ENCODE measurements at regions not wholly inside any gene's neighbourhood (a gene's known extent, or its start where the extent isn't known, plus 50 kb on each side); places are given as distances from the start of the nearest gene placed in this dataset.

DNA sequence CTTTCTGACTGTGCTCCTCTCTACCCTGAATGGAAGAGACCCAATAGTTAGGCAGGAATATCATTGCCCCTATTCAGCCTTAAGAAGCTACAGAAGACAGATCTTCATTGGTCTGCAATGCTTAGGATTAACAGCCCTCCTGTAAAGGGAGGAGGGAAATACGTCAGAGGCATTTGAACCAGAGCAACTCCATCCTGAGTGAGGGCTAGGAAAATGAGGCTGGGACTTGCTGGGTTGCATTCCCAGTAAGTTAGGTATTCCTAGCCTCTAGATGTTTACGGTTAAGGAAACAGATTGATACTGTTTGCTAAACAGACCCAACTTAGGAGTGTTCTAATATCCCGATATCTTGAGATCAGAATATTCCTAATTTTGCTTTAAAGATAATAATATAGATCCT, 63.5 kb downstream of the PCDH18 start:
- H3K36me3 Mint-ChIP-seq (ENCODE audit: low read depth), result peaks cover 6% of the 10 kb centered on the region
- H3K4me3 Mint-ChIP-seq, result no peak overlapping the region
- TF ChIP-seq, protein P1, sequence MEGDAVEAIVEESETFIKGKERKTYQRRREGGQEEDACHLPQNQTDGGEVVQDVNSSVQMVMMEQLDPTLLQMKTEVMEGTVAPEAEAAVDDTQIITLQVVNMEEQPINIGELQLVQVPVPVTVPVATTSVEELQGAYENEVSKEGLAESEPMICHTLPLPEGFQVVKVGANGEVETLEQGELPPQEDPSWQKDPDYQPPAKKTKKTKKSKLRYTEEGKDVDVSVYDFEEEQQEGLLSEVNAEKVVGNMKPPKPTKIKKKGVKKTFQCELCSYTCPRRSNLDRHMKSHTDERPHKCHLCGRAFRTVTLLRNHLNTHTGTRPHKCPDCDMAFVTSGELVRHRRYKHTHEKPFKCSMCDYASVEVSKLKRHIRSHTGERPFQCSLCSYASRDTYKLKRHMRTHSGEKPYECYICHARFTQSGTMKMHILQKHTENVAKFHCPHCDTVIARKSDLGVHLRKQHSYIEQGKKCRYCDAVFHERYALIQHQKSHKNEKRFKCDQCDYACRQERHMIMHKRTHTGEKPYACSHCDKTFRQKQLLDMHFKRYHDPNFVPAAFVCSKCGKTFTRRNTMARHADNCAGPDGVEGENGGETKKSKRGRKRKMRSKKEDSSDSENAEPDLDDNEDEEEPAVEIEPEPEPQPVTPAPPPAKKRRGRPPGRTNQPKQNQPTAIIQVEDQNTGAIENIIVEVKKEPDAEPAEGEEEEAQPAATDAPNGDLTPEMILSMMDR (IDR thresholded peaks at IDR 0.05), result no peak
- DNase-seq, result no peak
- H3K27me3 Mint-ChIP-seq (ENCODE audit: low read depth, poor library complexity), result no peaks in the 10 kb centered on the region
- H3K27ac Mint-ChIP-seq, result no peak overlapping the region
- H3K4me1 Mint-ChIP-seq, result no peaks in the 10 kb centered on the region
- peaks cover 42% of the 10 kb centered on the region for H3K9me3 Mint-ChIP-seq

DNA sequence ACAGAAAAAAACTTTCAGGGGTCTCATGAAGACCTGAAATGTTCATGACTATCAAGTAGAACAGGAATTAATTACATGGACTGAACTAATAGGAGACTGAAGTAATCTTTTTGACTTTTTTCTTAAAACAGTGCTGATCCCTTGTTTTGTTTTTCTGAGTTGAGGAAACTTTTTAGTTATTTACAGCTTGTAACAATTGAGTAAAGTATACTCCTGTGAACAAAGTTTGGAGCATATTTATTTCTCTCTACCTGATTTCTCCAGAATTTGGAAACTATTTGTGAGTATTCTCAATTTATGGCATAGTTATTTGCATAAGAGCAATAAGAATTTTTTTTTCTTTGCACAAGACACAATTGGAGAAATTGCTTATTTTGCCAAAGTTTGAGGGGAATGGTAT, 64.8 kb downstream of the PCDH18 start:
- Mint-ChIP-seq H3K27me3 (ENCODE audit: low read depth, poor library complexity) (no peaks in the 10 kb centered on the region), H3K36me3 (ENCODE audit: low read depth) (peaks cover 8% of the 10 kb centered on the region), H3K27ac (no peak overlapping the region), H3K4me1 (no peaks in the 10 kb centered on the region), H3K4me3 (no peak overlapping the region), H3K9me3 (peaks cover 50% of the 10 kb centered on the region)
- TF ChIP-seq, protein P1 (IDR thresholded peaks at IDR 0.05), result no peak
- no peak for DNase-seq

DNA sequence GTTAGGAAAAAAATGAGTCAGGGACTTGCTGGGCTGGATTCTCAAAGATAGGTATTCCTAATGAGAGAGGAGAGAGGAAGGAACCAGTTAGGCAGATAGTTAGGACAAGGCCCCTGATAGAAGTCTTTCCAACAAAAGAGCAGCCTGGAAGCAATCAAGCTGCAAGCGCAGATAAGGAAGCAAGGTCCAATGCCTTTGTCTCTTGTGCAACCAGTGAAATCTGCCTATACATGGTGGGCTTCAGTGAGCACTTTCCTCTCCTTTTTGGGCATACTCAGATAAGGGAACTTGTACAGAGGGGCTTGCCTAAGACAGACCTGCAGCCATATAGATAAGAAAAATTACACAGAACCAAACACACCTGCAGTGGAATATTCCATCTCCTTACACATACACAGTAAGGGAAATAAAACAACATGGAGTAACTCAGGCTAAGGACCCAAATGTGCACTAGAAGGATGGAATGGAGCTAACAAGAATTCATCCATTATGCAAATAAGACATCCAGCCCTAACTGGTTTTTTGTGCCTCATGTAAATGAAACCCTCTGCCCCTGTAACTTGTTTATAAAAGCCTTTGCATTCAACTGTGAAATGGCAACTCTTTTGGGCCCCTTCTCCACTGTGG, 68.8 kb downstream of the PCDH18 start:
- Mint-ChIP-seq H3K9me3 (peaks cover 47% of the 10 kb centered on the region), H3K4me3 (no peak overlapping the region), H3K36me3 (ENCODE audit: low read depth) (peaks cover 8% of the 10 kb centered on the region), H3K4me1 (no peaks in the 10 kb centered on the region), H3K27me3 (ENCODE audit: low read depth, poor library complexity) (no peaks in the 10 kb centered on the region), H3K27ac (no peak overlapping the region)
- no peak for DNase-seq
- TF ChIP-seq, protein P1 (IDR thresholded peaks at IDR 0.05), result no peak

DNA sequence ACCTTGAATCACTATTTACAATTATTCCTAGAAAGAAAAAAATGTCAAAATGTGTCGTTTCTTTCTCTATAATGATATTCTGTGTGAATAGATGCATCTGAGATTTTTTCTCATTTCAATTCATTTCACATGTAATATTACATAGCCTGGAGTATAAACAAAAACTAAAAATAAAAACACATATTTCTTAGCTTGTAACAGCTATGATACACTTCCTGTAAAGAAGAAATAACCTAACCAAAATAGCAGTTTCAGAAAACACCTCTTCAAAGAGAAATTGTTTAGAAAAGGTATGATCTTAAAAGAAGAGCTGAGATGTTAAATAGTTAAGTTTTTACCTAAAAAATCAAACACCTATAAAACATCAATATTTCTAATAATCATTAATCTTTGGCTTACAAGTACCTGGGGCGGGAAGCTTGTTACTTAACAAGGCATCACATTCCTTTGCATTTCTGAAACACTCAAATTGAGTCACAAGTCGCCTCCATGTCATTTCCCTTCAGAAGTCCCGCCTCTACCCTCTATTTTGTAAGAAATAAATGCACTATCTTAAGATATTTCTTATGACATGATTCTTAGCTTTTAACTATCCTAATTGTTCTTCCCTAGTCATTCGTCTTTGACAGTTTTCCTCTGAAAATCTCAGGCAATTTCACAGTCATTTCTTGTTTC, 76.5 kb downstream of the PCDH18 start:
- H3K4me3 Mint-ChIP-seq, result no peak overlapping the region
- H3K4me1 Mint-ChIP-seq, result peaks cover 4% of the 10 kb centered on the region
- no peak for DNase-seq
- TF ChIP-seq, protein P1 (IDR thresholded peaks at IDR 0.05), result no peak
- H3K9me3 Mint-ChIP-seq, result peaks cover 6% of the 10 kb centered on the region
- no peak overlapping the region for H3K27ac Mint-ChIP-seq
- no peaks in the 10 kb centered on the region for H3K27me3 Mint-ChIP-seq (ENCODE audit: low read depth, poor library complexity)
- H3K36me3 Mint-ChIP-seq (ENCODE audit: low read depth), result no peaks in the 10 kb centered on the region

DNA sequence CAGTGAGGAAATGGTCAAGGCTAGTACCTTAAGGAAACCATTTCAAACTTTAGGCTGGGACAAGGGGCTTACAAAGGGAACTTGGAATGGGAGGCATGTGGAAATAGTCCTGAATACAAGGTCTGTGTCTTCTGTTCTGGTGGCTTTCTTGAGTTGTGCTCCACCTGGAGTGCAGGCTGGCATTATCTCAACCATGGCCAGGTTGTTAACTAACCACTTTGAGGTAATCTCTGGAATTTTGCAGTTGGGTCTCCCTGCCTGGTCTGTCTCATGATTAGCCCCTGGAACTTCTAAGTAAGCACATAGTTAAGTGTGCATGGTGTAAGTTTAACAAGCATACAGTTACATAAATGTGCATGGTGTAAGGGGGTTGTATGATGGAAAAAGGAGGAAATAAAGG, 77.5 kb downstream of the PCDH18 start:
- Mint-ChIP-seq H3K4me1 (peaks cover 4% of the 10 kb centered on the region), H3K27ac (no peak overlapping the region), H3K4me3 (no peak overlapping the region), H3K27me3 (ENCODE audit: low read depth, poor library complexity) (no peaks in the 10 kb centered on the region), H3K9me3 (peaks cover 6% of the 10 kb centered on the region), H3K36me3 (ENCODE audit: low read depth) (no peaks in the 10 kb centered on the region)
- no peak for DNase-seq
- TF ChIP-seq, protein P1 (IDR thresholded peaks at IDR 0.05), result no peak

DNA sequence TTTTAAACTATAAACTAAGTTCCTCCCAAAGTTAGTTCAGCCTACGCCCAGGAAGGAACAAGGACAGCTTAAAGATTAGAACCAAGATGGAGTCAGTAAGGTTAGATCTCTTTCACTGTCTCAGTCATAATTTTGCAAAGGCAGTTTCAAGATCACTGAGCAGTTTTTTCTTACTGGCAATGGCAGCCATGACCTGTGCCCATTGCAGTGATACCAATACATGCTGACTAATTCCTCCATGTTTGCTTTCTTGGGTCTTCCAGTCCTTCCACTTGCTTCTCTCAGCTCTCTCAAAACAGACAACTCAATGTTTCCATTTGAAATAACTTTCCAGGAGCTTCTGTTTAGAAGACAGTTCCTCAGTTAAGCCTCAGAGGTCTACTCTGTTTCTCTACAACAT, 79.5 kb downstream of the PCDH18 start:
- TF ChIP-seq, protein P1 (IDR thresholded peaks at IDR 0.05), result no peak
- H3K4me1 Mint-ChIP-seq, result peaks cover 4% of the 10 kb centered on the region

More for the DNA sequence above, 79.5 kb downstream of the PCDH18 start:
- H3K27ac Mint-ChIP-seq, result no peak overlapping the region
- H3K9me3 Mint-ChIP-seq, result peaks cover 6% of the 10 kb centered on the region
- H3K27me3 Mint-ChIP-seq (ENCODE audit: low read depth, poor library complexity), result no peaks in the 10 kb centered on the region
- DNase-seq, result no peak
- H3K36me3 Mint-ChIP-seq (ENCODE audit: low read depth), result no peaks in the 10 kb centered on the region
- no peak overlapping the region for H3K4me3 Mint-ChIP-seq

Data from nephron progenitor cell (in vitro differentiated cells).